IPS DF 19.7 (cell line): ENCODE measurements at regions not wholly inside any gene's neighbourhood (a gene's known extent, or its start where the extent isn't known, plus 50 kb on each side); places are given as distances from the start of the nearest gene placed in this dataset.

Experiments
- DNase-seq: peaks from one replicate; pipeline ENCODE4 v3.0.0-alpha.2; 2013; ENCODE audit warnings: low read depth, low spot score

DNA sequence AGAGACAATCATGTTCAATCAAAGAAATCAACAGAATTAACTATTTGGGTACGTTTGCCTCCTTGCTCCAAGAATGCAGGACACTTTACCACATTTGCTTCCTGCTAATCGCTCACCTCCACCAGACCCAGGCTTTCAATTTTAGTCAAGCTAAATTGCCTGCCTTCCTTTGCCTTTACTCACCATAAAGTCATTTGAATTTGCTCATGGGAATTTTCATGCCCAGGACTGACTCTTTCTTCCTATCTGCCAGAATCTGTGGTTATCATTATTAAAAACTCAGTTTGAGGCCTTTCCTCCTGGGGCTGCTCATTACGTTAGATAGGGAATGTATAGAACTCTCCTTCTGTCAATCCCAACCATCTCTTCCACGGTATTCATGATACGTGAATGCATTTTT lies 1935.3 kb upstream of the WWC1 start:
- DNase-seq, result no peak

DNA sequence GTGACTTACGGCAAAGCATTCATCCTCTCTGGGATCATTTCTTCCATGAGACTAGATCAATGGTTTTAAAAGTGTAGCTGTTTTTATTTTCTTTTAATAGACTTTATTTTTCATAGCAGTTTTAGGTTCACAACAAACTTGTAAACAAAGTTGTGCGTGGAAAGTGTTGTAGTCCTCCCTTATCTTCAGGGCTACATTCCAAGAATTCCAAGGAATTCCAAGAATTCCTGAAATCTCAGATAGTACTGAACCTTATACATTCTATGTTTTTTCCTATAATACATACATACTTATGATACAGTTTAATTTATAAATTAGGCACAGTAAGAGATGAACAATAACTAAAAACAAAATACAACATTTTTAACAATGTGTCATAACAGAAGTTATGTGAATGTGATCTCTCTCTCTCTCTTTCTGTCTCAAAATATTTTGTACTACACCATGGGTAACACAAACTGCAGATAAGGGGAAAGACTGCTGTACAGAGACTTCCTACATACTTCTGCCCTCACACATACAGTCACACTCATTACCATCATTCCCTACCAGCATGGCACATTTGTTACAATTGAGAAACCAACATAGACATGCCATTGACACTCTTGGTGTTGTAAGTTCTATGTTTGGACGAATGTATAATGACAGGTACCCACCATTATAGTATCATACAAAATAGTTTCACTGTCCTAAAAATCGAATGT lies 1933.2 kb upstream of the WWC1 start:
- no peak for DNase-seq

DNA sequence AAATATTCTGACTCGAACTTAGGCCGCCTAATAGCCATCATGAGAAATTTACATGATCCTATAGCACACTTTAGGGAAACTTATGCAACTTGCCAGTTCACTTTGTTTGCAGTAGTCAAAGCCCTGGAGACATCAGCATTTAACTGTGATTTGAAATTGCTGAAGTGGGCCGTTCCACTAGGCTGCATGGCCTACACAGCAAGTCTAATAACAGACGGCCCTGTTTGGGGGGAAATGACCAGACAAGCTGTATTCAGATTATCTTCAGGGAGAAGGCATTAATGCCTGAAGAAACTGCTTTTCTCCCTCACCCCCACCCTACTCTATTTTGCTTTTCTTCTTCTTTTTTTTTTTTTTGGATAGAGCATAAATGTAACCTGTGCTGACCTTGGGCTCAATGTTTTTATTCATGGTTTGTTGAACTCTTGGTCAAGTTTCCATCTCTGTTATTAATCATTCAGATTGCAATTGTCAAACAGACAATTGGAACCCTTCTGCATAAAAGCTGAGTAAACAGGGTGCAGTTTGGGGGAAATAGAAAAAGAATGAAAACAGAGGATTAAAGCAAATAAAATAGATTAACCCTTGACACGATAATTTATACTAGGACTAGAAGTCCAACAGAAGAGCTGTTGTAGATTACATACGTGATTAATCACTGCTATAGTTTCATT lies 1928.2 kb upstream of the WWC1 start:
- no peak for DNase-seq

DNA sequence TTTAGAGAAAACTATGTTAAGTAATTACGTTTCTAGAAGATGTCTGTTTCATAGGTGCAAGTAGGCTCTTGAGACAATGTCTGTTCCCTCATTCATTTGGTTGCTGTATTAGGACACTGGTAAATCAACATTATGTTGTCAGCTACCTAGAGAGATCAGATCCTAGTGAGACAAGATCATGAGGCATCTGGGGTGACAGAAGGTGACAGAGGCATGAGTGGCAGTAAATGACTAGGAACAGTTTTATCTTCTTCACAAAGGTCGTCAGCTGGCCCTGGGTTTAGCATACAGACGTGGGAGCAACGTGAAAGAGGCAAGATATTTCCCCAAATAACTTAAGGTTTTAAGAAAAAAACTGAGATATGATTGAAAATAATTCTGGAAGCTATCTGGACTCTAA lies 1926.3 kb upstream of the WWC1 start:
- no peak for DNase-seq

DNA sequence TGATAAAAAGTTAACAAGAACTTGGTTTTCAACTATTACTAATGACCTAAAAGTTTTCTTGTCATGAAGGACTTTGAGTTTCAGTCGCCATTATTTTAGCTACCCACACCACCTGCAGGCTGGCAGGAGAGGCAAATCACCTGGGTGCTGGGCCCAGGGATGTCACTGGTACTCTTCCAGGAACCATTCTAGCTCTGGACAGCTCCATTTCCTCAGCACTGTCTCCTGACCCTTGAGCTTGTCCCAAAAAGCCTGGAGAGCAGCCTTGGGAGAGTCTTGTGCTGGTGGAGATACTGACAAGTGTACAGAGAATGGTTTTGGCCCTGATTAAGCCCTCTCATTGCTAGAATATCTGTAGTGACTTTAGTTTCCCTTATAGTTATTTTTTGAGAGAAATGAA lies 1924.1 kb upstream of the WWC1 start:
- no peak for DNase-seq

DNA sequence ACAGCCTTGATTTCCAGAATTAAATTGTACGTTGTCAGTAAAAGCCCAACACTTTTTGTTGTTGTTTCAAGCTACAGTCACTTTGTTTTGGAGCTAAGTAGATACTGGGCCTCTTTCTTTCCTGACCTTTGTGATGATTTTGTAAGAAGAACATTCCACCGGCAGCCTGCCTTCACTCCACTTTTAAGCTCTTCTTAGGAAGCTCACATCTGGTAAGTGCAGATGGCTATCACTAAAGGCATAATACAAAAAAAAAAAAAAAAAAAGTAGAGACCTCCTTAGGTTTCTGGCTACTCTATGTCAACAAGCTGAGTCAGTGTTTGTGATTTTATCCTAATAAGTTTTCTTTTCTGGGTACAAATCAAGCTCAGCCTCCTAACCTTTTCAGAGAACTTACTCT lies 1922.1 kb upstream of the WWC1 start:
- DNase-seq, result no peak

DNA sequence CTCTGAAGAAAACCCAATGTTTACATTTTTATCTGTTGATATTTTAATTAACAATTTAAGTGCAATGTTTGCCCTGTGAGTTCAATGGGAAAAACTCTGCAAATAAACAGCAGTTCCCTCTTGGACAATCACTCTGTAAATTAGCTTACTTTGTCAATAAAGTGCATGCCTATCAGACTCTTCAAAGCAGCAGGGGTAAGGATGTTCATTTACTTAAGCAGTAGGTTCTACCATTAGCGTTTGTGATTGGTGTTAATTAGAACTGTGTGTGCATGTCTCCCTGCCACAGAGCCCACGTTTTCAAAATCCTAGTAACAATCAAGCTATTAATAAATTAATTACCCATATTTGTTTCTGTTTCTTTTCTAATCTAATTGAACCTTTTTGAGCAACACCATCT lies 1921.6 kb upstream of the WWC1 start:
- no peak for DNase-seq

DNA sequence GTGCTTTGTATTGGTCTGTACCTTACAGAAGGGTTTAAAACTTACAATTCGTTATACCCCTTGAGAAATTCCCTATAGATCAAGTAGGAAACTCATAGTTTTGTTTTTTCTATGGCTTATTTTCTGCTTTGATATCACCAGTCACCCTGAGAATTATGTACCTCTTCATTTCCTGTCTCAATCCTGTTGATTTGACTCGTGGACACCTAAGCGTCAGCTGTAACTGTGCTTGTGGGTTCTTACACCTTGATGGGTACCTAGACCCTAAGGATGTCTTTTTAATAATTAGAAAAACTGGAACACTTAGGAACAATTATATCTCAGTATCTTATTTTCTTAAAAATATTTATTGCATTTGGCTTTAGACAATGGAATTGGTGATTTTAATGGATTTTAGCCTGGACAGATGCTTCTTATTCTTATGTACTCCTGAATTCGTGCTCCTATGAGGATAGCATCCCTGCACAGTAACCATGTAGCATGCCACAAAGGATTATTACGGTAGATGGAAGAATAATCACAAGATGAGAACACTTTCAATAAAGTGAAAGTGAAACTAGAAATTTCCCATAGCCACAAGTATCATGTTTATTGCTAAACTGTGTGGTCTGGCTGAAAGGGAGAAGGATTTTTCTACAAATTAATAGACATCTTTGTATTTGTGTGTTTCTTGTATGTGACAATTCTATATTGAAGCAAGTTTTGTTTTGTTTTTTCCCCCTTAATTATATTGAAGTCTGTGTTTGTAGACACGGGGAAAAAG lies 1920.3 kb upstream of the WWC1 start:
- DNase-seq, result no peak

DNA sequence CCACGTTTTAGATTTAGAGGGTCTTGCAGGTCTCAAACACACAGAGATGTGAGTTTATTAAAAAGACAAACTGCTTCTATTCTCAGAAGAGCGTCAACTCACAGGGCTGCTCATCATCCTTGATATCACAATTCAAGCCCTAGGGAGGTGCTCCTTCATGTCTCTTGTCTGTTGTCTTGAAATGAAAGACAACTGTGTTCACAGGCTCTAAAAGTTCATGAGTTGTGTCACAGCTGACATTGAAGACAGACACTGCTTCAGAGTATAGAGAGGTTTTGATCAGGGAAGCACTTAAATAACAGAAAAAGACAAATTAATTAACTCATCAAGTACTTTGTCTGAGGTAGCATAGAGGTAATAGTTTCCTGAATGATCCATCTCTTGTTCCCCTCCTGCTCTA lies 1917.6 kb upstream of the WWC1 start:
- no peak for DNase-seq

DNA sequence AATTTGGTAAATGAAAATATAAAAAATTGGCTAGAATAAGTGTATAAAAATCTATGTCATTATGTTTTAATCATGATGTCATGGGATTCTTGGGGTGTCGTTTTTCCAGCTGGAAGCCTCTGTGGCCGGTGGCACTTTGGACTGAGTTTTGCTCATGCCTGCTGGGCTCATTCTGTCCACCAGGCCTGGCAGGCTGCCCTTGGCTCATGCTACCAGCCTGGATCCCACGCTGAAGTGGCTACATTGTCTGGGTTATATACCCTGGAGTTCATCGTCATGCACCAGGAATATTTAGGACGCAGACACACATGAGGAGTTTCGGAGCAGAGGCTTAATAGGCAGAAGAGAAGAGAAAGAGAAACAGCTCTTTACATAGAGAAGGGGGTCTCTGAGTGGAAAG lies 1913.7 kb upstream of the WWC1 start:
- no peak for DNase-seq

DNA sequence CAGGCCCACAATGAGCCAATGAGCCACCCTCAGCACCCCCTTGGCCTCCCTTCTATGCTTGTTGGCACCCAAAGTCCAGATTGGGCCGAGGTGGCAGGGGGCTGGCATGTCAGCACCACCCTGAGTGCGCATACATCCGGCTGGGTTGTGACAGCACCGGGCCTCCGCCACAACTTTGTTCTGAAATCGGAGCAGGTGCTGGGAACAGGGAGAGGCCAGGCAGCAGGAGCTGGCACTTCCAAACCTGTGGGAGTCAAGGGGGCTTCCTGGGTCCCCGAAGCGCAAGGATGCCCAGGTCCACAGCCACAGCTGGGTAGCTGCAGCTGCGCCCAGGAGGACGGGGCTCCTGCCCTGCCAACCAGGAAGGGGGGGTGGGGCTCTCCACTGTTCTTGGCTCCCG lies 1911.9 kb upstream of the WWC1 start:
- DNase-seq, result no peak

DNA sequence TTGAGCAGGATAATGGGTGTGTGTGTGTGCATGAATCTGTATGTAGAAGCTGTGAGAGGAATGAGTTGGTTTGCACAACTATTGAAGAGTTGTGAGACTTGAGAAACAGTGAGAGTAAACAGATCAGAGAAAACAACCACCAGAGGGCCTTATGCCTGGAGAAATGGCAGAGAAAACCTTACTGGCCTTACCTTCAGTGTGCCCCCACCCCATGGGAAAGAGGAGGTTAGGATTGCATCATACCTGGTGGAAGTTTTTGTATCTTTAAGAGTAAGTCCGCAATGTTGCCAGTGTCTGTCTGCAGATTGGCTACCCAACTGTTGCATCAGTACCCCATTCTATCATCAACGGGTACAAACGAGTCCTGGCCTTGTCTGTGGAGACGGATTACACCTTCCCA lies 1909.4 kb upstream of the WWC1 start:
- DNase-seq, result peak; percentile 67

DNA sequence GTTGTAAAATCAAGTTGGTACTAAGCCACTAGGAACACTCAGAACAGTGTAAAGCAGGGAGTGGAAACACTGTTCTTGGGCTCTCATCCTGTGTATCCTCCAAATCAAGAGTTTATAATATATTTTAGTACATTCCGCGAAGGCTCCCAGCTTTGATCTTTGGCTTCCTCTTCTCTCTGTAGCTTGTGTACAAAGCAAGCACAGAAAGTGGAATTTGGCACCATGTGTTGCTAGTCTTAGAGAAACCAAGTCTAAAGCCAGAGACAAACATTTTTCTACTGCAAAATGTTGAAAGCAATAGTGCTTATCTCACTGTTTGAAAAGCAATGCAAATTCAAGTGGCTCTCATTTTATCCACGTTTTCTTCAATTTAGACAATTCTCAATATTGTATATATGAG lies 1893.3 kb upstream of the WWC1 start:
- DNase-seq, result no peak

DNA sequence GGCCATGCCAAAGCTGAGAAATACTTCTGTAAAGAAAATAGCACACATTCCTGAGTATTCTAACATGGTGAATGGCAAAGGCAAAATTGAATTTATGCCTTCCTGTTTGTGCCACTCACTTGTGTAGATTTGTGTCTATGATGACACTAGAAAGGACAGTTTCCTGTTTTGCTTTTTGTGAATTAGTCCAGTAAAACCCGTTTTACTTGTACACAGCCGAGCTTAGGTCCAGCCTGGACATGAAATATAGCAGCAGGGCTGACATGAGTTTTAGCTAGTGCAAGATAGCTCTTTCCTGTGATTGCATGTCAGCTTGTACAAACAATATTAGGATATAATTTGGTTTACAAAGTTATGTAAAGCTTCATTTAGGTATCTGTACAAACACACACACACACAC lies 1891.7 kb upstream of the WWC1 start:
- no peak for DNase-seq

DNA sequence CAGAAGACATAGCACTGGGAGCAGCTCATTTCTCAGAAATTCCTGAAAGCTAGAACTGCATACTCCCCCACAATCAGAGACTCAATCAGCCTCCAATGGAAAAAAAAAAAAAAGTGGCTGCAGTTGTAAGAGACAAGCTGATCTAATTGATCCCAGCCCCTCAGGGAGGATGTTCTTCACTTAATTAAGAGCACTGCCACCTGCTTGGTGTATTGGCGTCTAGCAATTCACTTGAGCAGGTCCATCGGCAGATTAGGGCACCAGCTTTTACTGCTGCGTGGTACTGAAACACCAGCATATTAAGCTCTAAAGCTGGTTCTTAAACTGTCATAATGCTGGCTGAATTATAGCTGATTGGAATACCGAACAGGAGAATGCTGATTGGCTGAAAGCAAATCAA lies 1890.1 kb upstream of the WWC1 start:
- no peak for DNase-seq

DNA sequence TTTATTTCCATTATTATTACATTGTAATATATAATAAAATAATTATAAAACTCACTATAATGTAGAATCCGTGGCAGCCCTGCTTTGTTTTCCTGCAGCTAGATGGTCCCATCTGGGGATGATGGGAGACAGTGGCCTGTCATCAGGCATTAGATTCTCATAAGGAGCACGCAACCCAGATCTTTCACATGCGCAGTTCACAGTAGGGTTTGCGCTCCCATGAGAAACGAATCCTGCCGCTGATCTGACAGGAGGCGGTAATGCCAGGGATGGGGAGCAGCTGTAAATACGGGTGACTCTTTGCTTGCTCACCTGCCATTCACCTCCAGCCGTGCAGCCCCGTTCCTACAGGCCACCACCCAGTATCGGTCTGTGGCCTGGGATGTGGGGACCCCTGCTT lies 1879.3 kb upstream of the WWC1 start:
- DNase-seq, result no peak

DNA sequence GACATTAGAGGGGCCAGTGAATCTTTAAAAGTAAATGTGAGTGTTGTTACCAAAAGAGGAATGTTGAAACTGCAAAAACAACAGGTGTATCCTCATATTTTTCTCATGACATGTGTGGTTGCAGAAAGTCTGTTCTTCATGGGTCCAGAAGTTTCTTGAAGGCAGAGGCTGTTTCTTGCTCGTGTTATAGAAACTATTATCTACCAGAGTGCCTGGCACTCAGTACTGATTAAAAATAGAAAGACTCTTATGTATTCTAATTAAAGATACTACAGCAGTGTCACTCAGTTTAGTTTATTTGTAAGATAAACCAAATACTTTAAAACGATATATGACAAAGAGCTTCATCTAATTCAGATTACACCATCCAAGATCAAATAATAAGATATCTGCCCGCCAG lies 1864.2 kb upstream of the WWC1 start:
- DNase-seq, result no peak

DNA sequence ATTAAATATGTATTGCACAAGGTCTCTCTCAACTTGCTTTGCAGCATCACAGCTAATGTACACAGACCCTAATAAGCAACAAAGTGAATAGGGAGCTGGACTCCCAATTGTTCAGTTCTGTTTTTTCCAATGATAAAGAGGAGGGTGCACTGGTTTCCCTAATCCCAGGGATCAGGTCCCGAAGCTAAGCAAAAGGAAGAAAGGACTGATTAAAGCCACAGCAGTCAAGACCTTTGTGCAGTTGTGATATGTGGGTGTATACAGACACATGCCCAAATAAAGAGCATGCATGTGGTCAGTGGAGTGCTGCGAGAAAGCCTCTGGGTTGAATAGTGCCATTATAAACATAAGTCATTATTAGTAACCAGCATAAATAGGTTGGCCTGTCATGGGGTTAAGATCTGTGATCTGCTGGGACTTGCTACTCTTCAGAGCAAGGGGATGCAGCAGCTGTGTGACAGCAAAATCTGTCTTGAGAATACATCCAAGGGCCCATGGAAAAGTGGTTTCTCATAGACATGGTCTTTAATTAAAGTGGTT lies 1863.1 kb upstream of the WWC1 start:
- DNase-seq, result no peak

DNA sequence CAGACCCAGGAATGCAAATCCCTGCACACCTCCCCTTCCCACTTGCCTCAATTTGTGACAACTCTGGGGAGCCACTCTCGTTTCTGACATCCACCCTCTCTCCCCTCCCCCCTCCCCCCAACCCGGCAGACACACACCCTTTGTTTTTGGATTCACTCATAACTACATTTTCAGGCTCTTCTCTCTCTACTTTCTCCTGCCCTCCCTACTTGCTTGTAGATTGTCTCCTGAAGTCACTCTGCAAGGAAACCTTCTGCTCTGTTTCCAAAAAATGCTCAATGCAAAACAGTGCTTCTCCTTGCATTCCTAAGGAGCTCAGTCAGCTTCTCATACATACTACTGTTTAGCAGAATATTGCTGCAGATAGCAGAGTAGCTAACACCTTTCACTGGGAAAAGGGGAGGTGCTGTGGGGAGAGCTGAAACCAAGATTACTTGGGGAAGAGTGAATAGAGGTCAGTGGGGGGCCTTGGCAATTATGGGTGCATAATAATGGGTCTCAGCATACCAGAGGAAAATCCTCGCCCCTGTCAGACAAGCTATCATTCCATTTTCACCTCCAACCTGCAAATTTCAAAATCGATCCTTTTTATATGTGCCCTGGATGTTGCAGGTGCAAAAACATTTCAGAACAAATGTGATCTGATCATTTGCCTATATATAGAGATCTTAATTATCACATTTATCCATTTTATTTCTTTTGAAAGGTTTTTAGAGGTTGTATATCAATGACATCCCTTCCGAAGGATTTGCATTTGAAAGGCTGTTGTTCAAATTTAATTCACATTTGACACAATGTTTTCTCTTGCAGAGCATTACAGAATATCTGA lies 1860.7 kb upstream of the WWC1 start:
- peak; percentile 96 for DNase-seq

DNA sequence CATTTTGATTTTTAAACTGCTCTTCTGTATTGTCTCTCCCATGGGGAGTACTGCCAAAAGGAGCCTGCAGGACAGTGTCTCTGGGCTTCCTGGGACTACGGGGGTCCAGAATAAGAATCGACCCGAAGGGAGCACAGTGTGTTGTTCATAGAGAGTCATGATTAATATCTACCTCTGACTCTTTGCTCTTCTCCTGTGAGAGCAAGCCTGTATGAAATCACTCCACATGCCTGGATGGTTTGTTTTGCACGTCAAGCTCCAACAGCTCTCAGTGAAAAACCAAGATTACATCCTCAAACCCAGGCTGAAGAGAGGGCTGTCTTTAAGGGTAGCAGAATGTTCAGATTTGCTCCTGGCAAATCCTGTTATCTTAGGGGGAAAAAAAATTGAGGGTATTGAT lies 1860.0 kb upstream of the WWC1 start:
- DNase-seq, result no peak

DNA sequence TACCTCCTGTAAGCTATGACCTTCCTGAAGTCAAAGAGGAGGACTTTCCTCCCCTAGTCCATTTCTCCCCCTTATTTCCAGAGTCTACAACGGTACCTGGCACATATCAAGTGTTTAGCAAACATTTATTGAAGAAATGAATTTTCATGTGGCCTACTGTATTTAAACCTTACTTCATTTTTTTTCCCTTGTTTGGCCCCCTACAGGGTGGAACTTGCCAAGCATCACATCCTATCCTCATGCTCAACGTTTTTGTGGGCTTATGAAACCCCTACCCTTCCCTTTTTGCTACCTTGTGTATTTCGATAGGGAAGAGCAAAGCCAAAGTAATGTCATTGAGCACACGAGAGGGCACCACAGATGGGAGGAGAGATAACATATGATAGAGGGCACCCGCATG lies 1857.8 kb upstream of the WWC1 start:
- DNase-seq, result no peak

DNA sequence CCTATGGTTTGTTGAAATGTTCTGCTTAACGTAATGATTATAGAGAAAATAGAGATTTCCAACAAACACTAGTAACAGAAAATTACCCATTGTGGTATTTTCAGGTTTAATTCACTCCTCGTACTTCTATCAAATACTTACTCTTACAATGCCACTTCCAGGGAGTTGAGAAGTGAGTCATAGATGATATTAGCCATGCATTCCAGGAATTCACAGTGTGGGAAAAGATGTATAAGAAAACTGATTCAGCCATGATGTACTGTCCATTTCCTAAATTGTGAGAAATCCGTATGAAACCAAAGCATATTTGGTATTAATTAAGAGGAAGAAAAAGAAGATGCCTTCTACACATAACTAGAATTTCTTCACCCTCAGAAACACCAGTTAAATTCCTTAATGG lies 1854.6 kb upstream of the WWC1 start:
- no peak for DNase-seq
